Tibial artery (tissue), 4 donors: ENCODE measurements at regions not wholly inside any gene's neighbourhood (a gene's known extent, or its start where the extent isn't known, plus 50 kb on each side); places are given as distances from the start of the nearest gene placed in this dataset.

Experiments
- DNase-seq, 2 donors: peaks; one replicate each; pipeline ENCODE4 v3.0.0-alpha.2; 2019
- H3K27ac ChIP-seq, 2 donors: fragments of 200-600 bp; sonication (generic) in 1 of 2; 1 replicate in 1 of 2; 2 replicates in 1 of 2; pipeline ENCODE4 v1.5.1; 2018 to 2019; ENCODE audit warnings: mild to moderate bottlenecking in 1 of 2
- H3K27me3 ChIP-seq, 2 donors: fragments of 200-600 bp; sonication (generic) in 1 of 2; one replicate each; pipeline versions ENCODE4 v1.5.1 to v1.6.0; 2016 to 2019
- H3K36me3 ChIP-seq, 3 donors: fragments of 200-600 bp; sonication (generic) in 2 of 3; one replicate each; pipeline ENCODE4 v1.5.1; 2016 to 2019; ENCODE audit warnings: mild to moderate bottlenecking in 2 of 3
- H3K4me1 ChIP-seq, 4 donors: fragments of 200-600 bp; sonication (generic) in 2 of 4; 1 replicate in 3 of 4; 2 replicates in 1 of 4; pipeline ENCODE4 v1.5.1; 2016 to 2019
- H3K4me3 ChIP-seq, 2 donors: fragments of 200-600 bp; sonication (generic) in 1 of 2; 1 replicate in 1 of 2; 2 replicates in 1 of 2; pipeline ENCODE4 v1.5.1; 2018 to 2019; ENCODE audit warnings: mild to moderate bottlenecking in 2 of 2
- H3K9me3 ChIP-seq, 3 donors: fragments of 200-600 bp; sonication (generic) in 1 of 3; one replicate each; pipeline ENCODE4 v1.5.1; 2016 to 2019
- CTCF ChIP-seq, 2 experiments: fragments of 200-600 bp in 1 of 2; fragments of 450-650 bp in 1 of 2; IDR thresholded peaks; one replicate each; pipeline ENCODE4 v1.5.1; 2017 to 2019; ENCODE audit warnings: antibody characterized with exemption in 2 of 2, mild to moderate bottlenecking in 1 of 2, moderate library complexity in 1 of 2
- intact Hi-C: fragments of 100-400 bp; cut with DNase I; formaldehyde crosslinking; loops from one replicate; pipeline ENCODE4 v1.15.0; 2023; ENCODE audit warnings: low total_unique reads

- Histone ChIP-seq H3K9me3 (no peaks in the 10 kb centered on the region), H3K4me3 (no peak overlapping the region), H3K4me1 (no peaks in the 10 kb centered on the region), H3K27me3 (no peaks in the 10 kb centered on the region), H3K36me3 (no peaks in the 10 kb centered on the region), H3K27ac (no peak overlapping the region)
- no peak for TF ChIP-seq CTCF (IDR thresholded peaks at IDR 0.05)
- no peak for DNase-seq
- intact Hi-C loops: no loop called here
These were observed 182.5 kb upstream of the LINC00305 start for GRCh38 chr18:64331419-64331818.

- H3K9me3 ChIP-seq: no peaks in the 10 kb centered on the region
- H3K4me1 ChIP-seq: no peaks in the 10 kb centered on the region
- no peak overlapping the region for H3K27ac ChIP-seq
- no peaks in the 10 kb centered on the region for H3K27me3 ChIP-seq
- H3K36me3 ChIP-seq: no peaks in the 10 kb centered on the region
- DNase-seq: no peak
- intact Hi-C loops: no loop called here
- no peak overlapping the region for H3K4me3 ChIP-seq
- TF ChIP-seq CTCF (IDR thresholded peaks at IDR 0.05): no peak
These were observed 182.0 kb upstream of the LINC00305 start for GRCh38 chr18:64330931-64331330.

- intact Hi-C loops: no loop called here
- no peak for DNase-seq
- TF ChIP-seq CTCF (IDR thresholded peaks at IDR 0.05): no peak
- Histone ChIP-seq H3K4me3 (no peak overlapping the region), H3K36me3 (no peaks in the 10 kb centered on the region), H3K27me3 (no peaks in the 10 kb centered on the region), H3K9me3 (no peaks in the 10 kb centered on the region), H3K27ac (no peak overlapping the region), H3K4me1 (no peaks in the 10 kb centered on the region)
These were observed 181.3 kb upstream of the LINC00305 start for GRCh38 chr18:64330161-64330560.

GRCh38 chr18:64322189-64322588, 173.3 kb upstream of the LINC00305 start:
- Histone ChIP-seq H3K4me1 (no peaks in the 10 kb centered on the region), H3K36me3 (no peaks in the 10 kb centered on the region), H3K9me3 (no peaks in the 10 kb centered on the region), H3K27me3 (no peaks in the 10 kb centered on the region), H3K4me3 (no peak overlapping the region), H3K27ac (no peak overlapping the region)
- DNase-seq: no peak
- intact Hi-C loops: no loop called here
- no peak for TF ChIP-seq CTCF (IDR thresholded peaks at IDR 0.05)

- intact Hi-C loops: no loop called here
- no peak overlapping the region for H3K4me3 ChIP-seq
- no peak overlapping the region for H3K27ac ChIP-seq
- no peak for TF ChIP-seq CTCF (IDR thresholded peaks at IDR 0.05)
- H3K9me3 ChIP-seq: no peaks in the 10 kb centered on the region
- no peaks in the 10 kb centered on the region for H3K36me3 ChIP-seq
- H3K27me3 ChIP-seq: no peaks in the 10 kb centered on the region
- no peak for DNase-seq
- no peaks in the 10 kb centered on the region for H3K4me1 ChIP-seq
These were observed 169.7 kb upstream of the LINC00305 start for GRCh38 chr18:64318547-64318946.

- intact Hi-C loops: no loop called here
- Histone ChIP-seq H3K27ac (no peak overlapping the region), H3K27me3 (no peaks in the 10 kb centered on the region), H3K4me1 (no peaks in the 10 kb centered on the region), H3K4me3 (no peak overlapping the region), H3K9me3 (no peaks in the 10 kb centered on the region), H3K36me3 (no peaks in the 10 kb centered on the region)
- TF ChIP-seq CTCF (IDR thresholded peaks at IDR 0.05): no peak
- no peak for DNase-seq
These were observed 163.0 kb upstream of the LINC00305 start for GRCh38 chr18:64311859-64312258.
